Gastroesophageal sphincter (tissue), 3 donors: ENCODE measurements at regions not wholly inside any gene's neighbourhood (a gene's known extent, or its start where the extent isn't known, plus 50 kb on each side); places are given as distances from the start of the nearest gene placed in this dataset.

Experiments used
- CTCF ChIP-seq, 4 experiments: fragments of 200-600 bp in 2 of 4; fragments of 450-650 bp in 2 of 4; sonication (generic) in 1 of 4; IDR thresholded peaks; one replicate each; pipeline ENCODE4 v1.5.1; 2017 to 2019; ENCODE audit warnings: antibody characterized with exemption in 4 of 4, mild to moderate bottlenecking in 2 of 4, moderate library complexity in 2 of 4
- EP300 ChIP-seq: sonication (generic); formaldehyde crosslinking; IDR thresholded peaks from one replicate; pipeline ENCODE4 v1.6.1; 2017; ENCODE audit warnings: antibody characterized with exemption, mild to moderate bottlenecking
- POLR2A ChIP-seq, 2 donors: fragments of 450-650 bp; IDR thresholded peaks; one replicate each; pipeline ENCODE4 v1.6.1; 2017; ENCODE audit warnings: antibody characterized with exemption in 2 of 2, mild to moderate bottlenecking in 2 of 2, moderate library complexity in 1 of 2
- POLR2AphosphoS5 ChIP-seq: sonication (generic); formaldehyde crosslinking; IDR thresholded peaks from one replicate; pipeline ENCODE4 v1.6.1; 2017; ENCODE audit warnings: antibody characterized with exemption

- TF ChIP-seq POLR2A (IDR thresholded peaks at IDR 0.05) (no peak), CTCF (IDR thresholded peaks at IDR 0.05) (no peak), EP300 (no peak), POLR2AphosphoS5 (no peak)
Measured at GRCh38 chr4:136920092-136920881, 612.0 kb downstream of the PCDH18 start.
